ENCODE measurements at regions not wholly inside any gene's neighbourhood (a gene's known extent, or its start where the extent isn't known, plus 50 kb on each side); places are given as distances from the start of the nearest gene placed in this dataset.

DNA sequence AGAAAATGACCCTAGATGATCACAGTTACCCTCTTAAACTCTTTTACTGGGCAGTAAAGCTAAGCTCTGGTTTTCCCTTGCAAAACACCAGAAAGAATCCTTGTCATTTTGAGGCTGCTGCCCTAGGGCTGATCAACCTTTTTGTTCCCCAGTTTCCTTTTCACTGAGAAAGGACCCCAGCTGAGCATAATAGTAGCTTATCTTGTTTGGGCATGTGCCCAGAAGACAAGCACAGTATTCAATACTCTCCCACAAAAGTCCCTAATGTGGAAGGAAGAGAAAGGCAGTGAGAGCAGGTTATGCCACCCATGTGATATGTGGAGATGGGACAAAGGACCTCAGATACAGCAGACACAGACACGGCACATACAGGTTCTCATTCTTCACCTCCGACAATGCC lies 332.6 kb upstream of the TMPO start:
- Histone ChIP-seq H3K27ac (ENCODE audit: extremely low read depth, low read depth, low read length) (no peak overlapping the region), H3K79me2 (ENCODE audit: control insufficient read depth, insufficient read depth, low read length) (no peaks in the 10 kb centered on the region), H4K20me1 (replicated peaks; ENCODE audit: control insufficient read depth, insufficient read depth, low read length) (no peaks in the 10 kb centered on the region), H2AFZ (ENCODE audit: low read depth, low read length) (no peak overlapping the region), H3K9me3 (replicated peaks; ENCODE audit: control insufficient read depth, insufficient read depth, low read depth, low read length) (no peaks in the 10 kb centered on the region; the same call in 1 of the 2 replicates), H3K36me3 (ENCODE audit: control insufficient read depth, insufficient read depth, low read length) (no peaks in the 10 kb centered on the region), H3K4me1 (replicated peaks in 1 of 2; ENCODE audit: control insufficient read depth in 2 of 2, insufficient read depth in 2 of 2, low read length in 2 of 2) (no peaks in the 10 kb centered on the region), H3K4me2 (ENCODE audit: insufficient read depth, low read length) (no peak overlapping the region), H3K27me3 (ENCODE audit: control insufficient read depth in 2 of 2, insufficient read depth in 2 of 2, low read length in 2 of 2) (no peaks in the 10 kb centered on the region), H3K9me1 (ENCODE audit: control insufficient read depth, insufficient read depth, low read length) (no peaks in the 10 kb centered on the region), H3K9ac (ENCODE audit: insufficient read depth in 1 of 2, low read depth in 2 of 2, low read length in 2 of 2) (no peak overlapping the region), H3K4me3 (no peak overlapping the region)
- POLR2A ChIA-PET = no interaction called here
- CTCF ChIA-PET (ENCODE audit: low intra/inter-chr PET ratio) = no interaction called here
- TF ChIP-seq TARDBP (IDR thresholded peaks at IDR 0.05) (no peak), ZNF41 (CRISPR knock-in tag; conservative IDR thresholded peaks at IDR 0.05) (no peak), NCOA6 (IDR thresholded peaks at IDR 0.05) (no peak), GABPB2 (CRISPR knock-in tag; conservative IDR thresholded peaks at IDR 0.05) (no peak), HDGF (IDR thresholded peaks at IDR 0.05) (no peak), TAL1 (IDR thresholded peaks at IDR 0.05) (no peak), ZNF184 (CRISPR knock-in tag; IDR thresholded peaks at IDR 0.05) (no peak), IFI16 (CRISPR knock-in tag; IDR thresholded peaks at IDR 0.05) (no peak), TAF1 (IDR thresholded peaks at IDR 0.05; ENCODE audit: control insufficient read depth, extremely low read depth, insufficient read depth, low read length, severe bottlenecking) (no peak), CCNT2 (IDR thresholded peaks at IDR 0.05; ENCODE audit: borderline replicate concordance, extremely low read depth, insufficient read length, low read depth, low read length) (no peak), ETV5 (CRISPR knock-in tag; IDR thresholded peaks at IDR 0.05; ENCODE audit: low read depth) (no peak), NCOA1 (IDR thresholded peaks at IDR 0.05; ENCODE audit: low read depth) (no peak)
- TF ChIP-seq, protein P1, sequence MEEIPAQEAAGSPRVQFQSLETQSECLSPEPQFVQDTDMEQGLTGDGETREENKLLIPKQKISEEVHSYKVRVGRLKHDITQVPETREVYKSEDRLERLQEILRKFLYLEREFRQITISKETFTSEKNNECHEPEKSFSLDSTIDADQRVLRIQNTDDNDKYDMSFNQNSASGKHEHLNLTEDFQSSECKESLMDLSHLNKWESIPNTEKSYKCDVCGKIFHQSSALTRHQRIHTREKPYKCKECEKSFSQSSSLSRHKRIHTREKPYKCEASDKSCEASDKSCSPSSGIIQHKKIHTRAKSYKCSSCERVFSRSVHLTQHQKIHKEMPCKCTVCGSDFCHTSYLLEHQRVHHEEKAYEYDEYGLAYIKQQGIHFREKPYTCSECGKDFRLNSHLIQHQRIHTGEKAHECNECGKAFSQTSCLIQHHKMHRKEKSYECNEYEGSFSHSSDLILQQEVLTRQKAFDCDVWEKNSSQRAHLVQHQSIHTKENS (CRISPR knock-in tag; IDR thresholded peaks at IDR 0.05) = no peak
- TF ChIP-seq, protein P2, sequence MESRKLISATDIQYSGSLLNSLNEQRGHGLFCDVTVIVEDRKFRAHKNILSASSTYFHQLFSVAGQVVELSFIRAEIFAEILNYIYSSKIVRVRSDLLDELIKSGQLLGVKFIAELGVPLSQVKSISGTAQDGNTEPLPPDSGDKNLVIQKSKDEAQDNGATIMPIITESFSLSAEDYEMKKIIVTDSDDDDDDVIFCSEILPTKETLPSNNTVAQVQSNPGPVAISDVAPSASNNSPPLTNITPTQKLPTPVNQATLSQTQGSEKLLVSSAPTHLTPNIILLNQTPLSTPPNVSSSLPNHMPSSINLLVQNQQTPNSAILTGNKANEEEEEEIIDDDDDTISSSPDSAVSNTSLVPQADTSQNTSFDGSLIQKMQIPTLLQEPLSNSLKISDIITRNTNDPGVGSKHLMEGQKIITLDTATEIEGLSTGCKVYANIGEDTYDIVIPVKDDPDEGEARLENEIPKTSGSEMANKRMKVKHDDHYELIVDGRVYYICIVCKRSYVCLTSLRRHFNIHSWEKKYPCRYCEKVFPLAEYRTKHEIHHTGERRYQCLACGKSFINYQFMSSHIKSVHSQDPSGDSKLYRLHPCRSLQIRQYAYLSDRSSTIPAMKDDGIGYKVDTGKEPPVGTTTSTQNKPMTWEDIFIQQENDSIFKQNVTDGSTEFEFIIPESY (CRISPR knock-in tag; IDR thresholded peaks at IDR 0.05) = no peak
- TF ChIP-seq, protein P3, sequence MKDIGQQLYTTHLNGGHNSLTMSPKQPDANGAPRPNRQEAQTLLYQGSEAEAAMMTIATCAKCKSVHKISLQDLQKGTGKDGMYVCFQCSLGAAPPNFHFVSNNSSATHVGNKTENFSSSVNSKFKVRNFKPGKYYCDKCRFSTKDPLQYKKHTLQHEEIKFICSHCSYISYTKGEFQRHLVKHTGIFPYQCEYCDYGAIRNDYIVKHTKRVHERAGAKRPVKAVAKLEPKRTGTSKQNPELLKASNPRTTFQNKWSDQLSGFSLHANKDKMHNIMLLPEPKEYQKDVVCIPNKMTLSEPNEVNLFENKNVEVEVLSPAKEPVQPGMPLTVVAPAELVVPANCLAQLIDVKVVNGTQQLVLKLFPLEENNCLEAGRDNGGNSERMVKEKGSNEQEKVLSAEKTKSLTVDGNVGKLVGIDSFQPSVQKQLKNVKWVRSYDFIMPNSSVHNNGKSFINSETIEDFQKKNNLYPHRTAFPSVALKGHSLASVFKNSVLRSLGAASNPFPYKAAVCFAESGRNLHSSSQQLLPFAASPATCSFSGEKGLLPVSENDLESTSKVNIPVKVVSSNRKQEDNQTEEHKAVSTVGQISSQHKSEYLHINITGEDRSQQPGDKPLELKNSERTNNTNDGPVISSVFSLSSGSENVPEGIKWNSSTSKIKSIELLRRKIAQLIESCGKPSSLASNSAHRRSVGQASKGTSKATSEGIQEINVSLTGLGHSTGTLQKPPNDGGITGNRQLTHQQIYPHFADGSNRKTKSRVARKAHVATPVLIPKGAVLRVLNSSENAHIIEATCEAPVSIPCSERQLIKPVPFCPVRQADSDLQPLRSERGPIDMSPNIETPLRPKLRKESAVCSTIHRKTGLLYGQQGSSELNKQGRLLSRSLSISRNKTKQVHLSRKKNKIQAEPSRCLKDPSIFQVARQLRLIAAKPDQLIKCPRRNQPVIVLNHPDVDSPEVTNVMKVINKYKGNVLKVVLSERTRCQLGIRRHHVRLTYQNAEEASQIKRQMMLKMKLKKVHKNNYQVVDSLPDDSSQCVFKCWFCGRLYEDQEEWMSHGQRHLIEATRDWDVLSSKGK (CRISPR knock-in tag; IDR thresholded peaks at IDR 0.05) = no peak
- no TSS peak for BruUV-seq (replicated peaks)
- in situ Hi-C loops (cut with MboI) = no loop called here
- ATAC-seq (no peak), FAIRE-seq (no peak), DNase-seq (ENCODE audit: extremely low read depth in 1 of 4, low spot score in 3 of 4) (no peak)
- WGBS (ENCODE audit: insufficient coverage, low coverage, missing lambda C conversion rate) = 0% methylated on average over 2 of the region's 2 CpGs
- intact Hi-C loops (cut with micrococcal nuclease) = no loop called here

Data from K562 (cell line).